Naive thymus-derived CD4-positive, alpha-beta T cell (primary cell): ENCODE measurements at regions not wholly inside any gene's neighbourhood (a gene's known extent, or its start where the extent isn't known, plus 50 kb on each side); places are given as distances from the start of the nearest gene placed in this dataset.

Experiments
- ATAC-seq: fragments of 150-1000 bp; cut with Tn5 transposase; 2 replicates; pipeline ENCODE4 v1.10.0; 2021; ENCODE audit warnings: mild to moderate bottlenecking, moderate library complexity
- CTCF ChIA-PET: fragments of 350-600 bp; sonication (Branson Sonifier 250); formaldehyde crosslinking; loops from one replicate; lab custom pipeline; 2021; ENCODE audit warnings: antibody characterized with exemption; lab: Charles Lee
- POLR2A ChIA-PET: fragments of 350-600 bp; sonication (Branson Sonifier 250); formaldehyde crosslinking; loops from one replicate; lab custom pipeline; 2021; ENCODE audit warnings: antibody characterized with exemption, inconsistent platforms; lab: Charles Lee
- DNase-seq, 9 donors: peaks; one replicate each; pipeline versions ENCODE4 v3.0.0 to v3.0.0-alpha.2; 2020 to 2022; ENCODE audit warnings: mixed read lengths in 1 of 9
- H3K27ac ChIP-seq: one replicate; pipeline ENCODE4 v1.7.0; 2013; ENCODE audit warnings: mild to moderate bottlenecking, low read depth, low read length, moderate library complexity
- H3K27me3 ChIP-seq, 2 donors: one replicate each; pipeline ENCODE4 v1.7.0; 2013; ENCODE audit warnings: low read length in 2 of 2, mild to moderate bottlenecking in 2 of 2, moderate library complexity in 2 of 2; ENCODE audit not compliant: control insufficient read depth in 2 of 2, insufficient read depth in 2 of 2
- H3K36me3 ChIP-seq, 3 experiments: 1 replicate in 2 of 3; 2 replicates in 1 of 3; pipeline ENCODE4 v1.7.0; 2013; ENCODE audit warnings: low read length in 3 of 3, mild to moderate bottlenecking in 3 of 3, moderate library complexity in 1 of 3; ENCODE audit not compliant: insufficient read depth in 3 of 3, control insufficient read depth in 2 of 3
- H3K4me1 ChIP-seq, 2 donors: one replicate each; pipeline ENCODE4 v1.7.0; 2013; ENCODE audit warnings: low read length in 2 of 2, mild to moderate bottlenecking in 2 of 2, moderate library complexity in 1 of 2; ENCODE audit not compliant: control insufficient read depth in 2 of 2, insufficient read depth in 2 of 2
- H3K4me3 ChIP-seq: 2 replicates; pipeline ENCODE4 v1.7.0; 2013; ENCODE audit warnings: mild to moderate bottlenecking, low read length
- H3K9me3 ChIP-seq, 3 experiments: 1 replicate in 2 of 3; 2 replicates in 1 of 3; pipeline ENCODE4 v1.7.0; 2013; ENCODE audit warnings: low read length in 3 of 3; ENCODE audit not compliant: control insufficient read depth in 2 of 3
- H3K27ac Mint-ChIP-seq, 9 donors: one replicate each; pipeline ENCODE4 v1.8.0; 2020 to 2022; ENCODE audit warnings: mixed read lengths in 9 of 9, mild to moderate bottlenecking in 8 of 9, moderate library complexity in 5 of 9, inconsistent platforms in 2 of 9
- H3K27me3 Mint-ChIP-seq, 5 donors: one replicate each; pipeline ENCODE4 v1.8.0; 2021 to 2022; ENCODE audit warnings: mixed read lengths in 5 of 5, mild to moderate bottlenecking in 1 of 5
- H3K36me3 Mint-ChIP-seq, 5 donors: one replicate each; pipeline ENCODE4 v1.8.0; 2020 to 2022; ENCODE audit warnings: mixed read lengths in 5 of 5, mild to moderate bottlenecking in 3 of 5, inconsistent platforms in 1 of 5
- H3K4me1 Mint-ChIP-seq, 7 donors: one replicate each; pipeline ENCODE4 v1.8.0; 2020 to 2022; ENCODE audit warnings: mixed read lengths in 7 of 7, mild to moderate bottlenecking in 3 of 7, inconsistent platforms in 1 of 7
- H3K4me3 Mint-ChIP-seq, 10 donors: one replicate each; pipeline ENCODE4 v1.8.0; 2020 to 2022; ENCODE audit warnings: mild to moderate bottlenecking in 10 of 10, mixed read lengths in 10 of 10, moderate library complexity in 6 of 10, inconsistent platforms in 2 of 10
- H3K9me3 Mint-ChIP-seq, 11 donors: one replicate each; pipeline ENCODE4 v1.8.0; 2020 to 2022; ENCODE audit warnings: mixed read lengths in 11 of 11, mild to moderate bottlenecking in 4 of 11, inconsistent platforms in 1 of 11, moderate library complexity in 1 of 11
- intact Hi-C, 2 donors: fragments of 100-400 bp; cut with micrococcal nuclease; formaldehyde crosslinking; loops; one replicate each; pipeline ENCODE4 v1.15.1; 2023

DNA sequence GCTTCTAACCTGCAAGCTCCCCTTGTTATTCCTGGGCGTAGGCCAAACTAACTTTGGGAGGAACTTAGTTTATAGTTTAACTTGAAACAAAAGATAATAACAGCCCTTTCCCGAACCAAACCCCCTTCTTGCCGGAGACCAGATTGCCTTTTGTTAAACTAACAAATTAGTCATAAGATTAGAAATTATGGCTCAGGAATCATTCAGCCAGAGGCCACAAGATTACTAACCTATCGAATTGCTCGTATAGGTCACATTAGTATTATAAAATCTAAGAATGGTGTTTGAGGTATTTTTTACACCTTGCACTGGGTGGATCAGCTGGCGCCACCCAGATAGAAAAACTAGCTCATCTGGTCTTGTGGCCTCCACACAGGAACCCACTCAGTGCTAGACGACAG, 65.3 kb upstream of the RAP2B start:
- no peaks in the 10 kb centered on the region for H3K9me3 ChIP-seq
- no peak overlapping the region for H3K4me3 ChIP-seq
- no peak overlapping the region for H3K27ac Mint-ChIP-seq
- DNase-seq (no peak), ATAC-seq (no peak)
- H3K4me1 ChIP-seq, result peaks cover 0 to 2% of the 10 kb centered on the region in 2 donors
- H3K4me3 Mint-ChIP-seq, result no peak overlapping the region
- H3K36me3 Mint-ChIP-seq, result no peaks in the 10 kb centered on the region
- no peak overlapping the region for H3K27ac ChIP-seq
- peaks cover 0 to 7% (median 0%) of the 10 kb centered on the region in 11 donors for H3K9me3 Mint-ChIP-seq
- H3K36me3 ChIP-seq, result no peaks in the 10 kb centered on the region
- ChIA-PET POLR2A (no interaction called here), CTCF (no interaction called here)
- H3K27me3 Mint-ChIP-seq, result no peaks in the 10 kb centered on the region
- no peaks in the 10 kb centered on the region for H3K27me3 ChIP-seq
- intact Hi-C loops, result no loop called here
- H3K4me1 Mint-ChIP-seq, result peaks cover 0 to 24% (median 13%) of the 10 kb centered on the region in 7 donors

GRCh38 chr3:153097213-153097612, 64.8 kb upstream of the RAP2B start:
- no peaks in the 10 kb centered on the region for H3K36me3 ChIP-seq
- DNase-seq (no peak), ATAC-seq (no peak)
- Mint-ChIP-seq H3K27ac (no peak overlapping the region), H3K9me3 (peaks cover 0 to 7% (median 0%) of the 10 kb centered on the region in 11 donors), H3K27me3 (no peaks in the 10 kb centered on the region), H3K36me3 (no peaks in the 10 kb centered on the region), H3K4me3 (no peak overlapping the region), H3K4me1 (peaks cover 0 to 19% (median 8%) of the 10 kb centered on the region in 7 donors)
- H3K4me1 ChIP-seq, result no peaks in the 10 kb centered on the region
- H3K4me3 ChIP-seq, result no peak overlapping the region
- intact Hi-C loops, result no loop called here
- no peaks in the 10 kb centered on the region for H3K9me3 ChIP-seq
- no peak overlapping the region for H3K27ac ChIP-seq
- ChIA-PET CTCF (no interaction called here), POLR2A (no interaction called here)
- no peaks in the 10 kb centered on the region for H3K27me3 ChIP-seq

GRCh38 chr3:153099131-153099530, 62.9 kb upstream of the RAP2B start:
- Mint-ChIP-seq H3K4me1 (peaks cover 0 to 4% (median 0%) of the 10 kb centered on the region in 7 donors), H3K36me3 (no peaks in the 10 kb centered on the region), H3K9me3 (peaks cover 0 to 7% (median 0%) of the 10 kb centered on the region in 11 donors), H3K4me3 (no peak overlapping the region), H3K27me3 (no peaks in the 10 kb centered on the region), H3K27ac (no peak overlapping the region)
- Histone ChIP-seq H3K27ac (no peak overlapping the region), H3K4me3 (no peak overlapping the region), H3K36me3 (no peaks in the 10 kb centered on the region), H3K27me3 (no peaks in the 10 kb centered on the region), H3K9me3 (no peaks in the 10 kb centered on the region), H3K4me1 (no peaks in the 10 kb centered on the region)
- intact Hi-C loops, result no loop called here
- POLR2A ChIA-PET, result no interaction called here
- no peak for DNase-seq
- CTCF ChIA-PET, result interaction anchor here (0.7 kb wide), 1 partner anchor 209 kb away, joined by 6 read pairs; no protein-coding TSS in a partner anchor
- ATAC-seq, result no peak

DNA sequence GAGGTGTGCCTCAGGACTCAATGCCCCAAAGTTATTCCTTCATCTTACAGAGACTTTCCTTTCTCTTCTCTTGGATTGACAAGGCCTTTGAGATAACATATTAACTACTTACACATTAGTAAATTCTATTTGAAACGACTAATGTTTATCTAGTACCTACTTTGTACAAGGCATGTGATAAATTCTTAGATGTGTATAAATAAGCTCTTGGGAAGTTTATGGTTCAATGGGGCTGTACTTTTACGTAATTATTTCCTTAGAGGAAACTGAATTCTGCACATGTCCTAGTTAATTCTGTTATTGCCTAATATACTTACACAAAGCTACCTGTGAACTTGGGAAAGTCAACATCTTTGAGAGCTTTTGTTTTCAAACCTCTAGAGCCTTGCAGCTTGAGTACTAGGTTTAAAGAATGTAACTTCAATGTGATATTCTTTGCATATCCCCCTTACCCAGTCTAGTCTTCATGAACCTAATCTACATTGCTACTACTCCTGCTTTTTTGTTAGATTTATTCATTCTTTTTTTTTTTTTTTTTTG, 58.5 kb upstream of the RAP2B start:
- H3K4me3 ChIP-seq, result no peak overlapping the region
- no peak overlapping the region for H3K27ac ChIP-seq
- CTCF ChIA-PET, result interaction anchor here (0.7 kb wide), 1 partner anchor 60 kb away, joined by 7 read pairs; no protein-coding TSS in a partner anchor
- H3K27me3 ChIP-seq, result no peaks in the 10 kb centered on the region
- H3K27ac Mint-ChIP-seq, result no peak overlapping the region
- intact Hi-C loops, result no loop called here
- peaks cover 0 to 3% (median 0%) of the 10 kb centered on the region in 5 donors for H3K36me3 Mint-ChIP-seq
- ATAC-seq (no peak), DNase-seq (no peak)
- no peaks in the 10 kb centered on the region for H3K27me3 Mint-ChIP-seq
- no peak overlapping the region for H3K4me3 Mint-ChIP-seq
- H3K4me1 Mint-ChIP-seq, result no peaks in the 10 kb centered on the region
- H3K9me3 ChIP-seq, result no peaks in the 10 kb centered on the region
- no peaks in the 10 kb centered on the region for H3K36me3 ChIP-seq
- peaks cover 0 to 7% (median 0%) of the 10 kb centered on the region in 11 donors for H3K9me3 Mint-ChIP-seq
- POLR2A ChIA-PET, result no interaction called here
- no peaks in the 10 kb centered on the region for H3K4me1 ChIP-seq

GRCh38 chr3:153110041-153110440, 52.0 kb upstream of the RAP2B start:
- H3K27ac Mint-ChIP-seq, result no peak overlapping the region
- no peak for ATAC-seq
- CTCF ChIA-PET, result no interaction called here
- Histone ChIP-seq H3K27me3 (no peaks in the 10 kb centered on the region), H3K4me1 (no peaks in the 10 kb centered on the region), H3K36me3 (no peaks in the 10 kb centered on the region), H3K27ac (no peak overlapping the region), H3K4me3 (no peak overlapping the region), H3K9me3 (no peaks in the 10 kb centered on the region)
- intact Hi-C loops, result no loop called here
- POLR2A ChIA-PET, result interaction anchor here (1.0 kb wide), 1 partner anchor 21 kb away, joined by 3 read pairs; no protein-coding TSS in a partner anchor
- no peak overlapping the region for H3K4me3 Mint-ChIP-seq
- no peaks in the 10 kb centered on the region for H3K4me1 Mint-ChIP-seq
- no peak for DNase-seq
- no peaks in the 10 kb centered on the region for H3K36me3 Mint-ChIP-seq
- no peaks in the 10 kb centered on the region for H3K27me3 Mint-ChIP-seq
- H3K9me3 Mint-ChIP-seq, result no peaks in the 10 kb centered on the region

DNA sequence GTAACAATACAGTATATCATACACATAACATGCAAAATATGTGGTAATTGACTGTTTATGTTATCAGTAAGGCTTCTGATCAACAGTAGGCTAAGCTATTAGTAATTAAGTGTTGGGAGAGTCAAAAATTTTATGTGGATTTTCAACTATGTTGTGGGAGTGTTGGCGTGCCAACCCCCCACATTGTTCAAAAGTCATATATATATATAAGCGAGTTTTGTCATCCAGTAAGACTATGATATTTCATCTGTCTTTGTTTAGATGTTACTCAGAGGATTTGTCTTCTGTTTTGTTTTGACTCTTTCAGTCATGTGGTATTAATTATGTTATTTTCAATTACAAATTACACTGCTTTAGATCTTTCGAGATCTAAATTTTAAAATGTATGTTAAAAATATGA, 51.0 kb upstream of the RAP2B start:
- Histone ChIP-seq H3K4me3 (no peak overlapping the region), H3K27ac (no peak overlapping the region), H3K36me3 (no peaks in the 10 kb centered on the region), H3K4me1 (no peaks in the 10 kb centered on the region), H3K27me3 (no peaks in the 10 kb centered on the region), H3K9me3 (no peaks in the 10 kb centered on the region)
- ChIA-PET CTCF (interaction anchor here (0.6 kb wide), 1 partner anchor 14 kb away, joined by 4 read pairs; no protein-coding TSS in a partner anchor), POLR2A (interaction anchor here (1.0 kb wide), 1 partner anchor 20 kb away, joined by 3 read pairs; no protein-coding TSS in a partner anchor)
- no peaks in the 10 kb centered on the region for H3K9me3 Mint-ChIP-seq
- no peaks in the 10 kb centered on the region for H3K27me3 Mint-ChIP-seq
- no peak for DNase-seq
- H3K36me3 Mint-ChIP-seq, result no peaks in the 10 kb centered on the region
- ATAC-seq, result no peak
- intact Hi-C loops, result no loop called here
- H3K4me3 Mint-ChIP-seq, result no peak overlapping the region
- H3K4me1 Mint-ChIP-seq, result no peaks in the 10 kb centered on the region
- H3K27ac Mint-ChIP-seq, result no peak overlapping the region
